Stomach (tissue), 4 donors: ENCODE measurements at regions not wholly inside any gene's neighbourhood (a gene's known extent, or its start where the extent isn't known, plus 50 kb on each side); places are given as distances from the start of the nearest gene placed in this dataset.

Experiments used
- CTCF ChIP-seq, 7 experiments: fragments of 450-650 bp in 4 of 7; fragments of 200-600 bp in 3 of 7; sonication (generic) in 3 of 7; IDR thresholded peaks; one replicate each; pipeline ENCODE4 v1.5.1; 2016 to 2019; ENCODE audit warnings: antibody characterized with exemption in 7 of 7, control low read depth in 2 of 7, mild to moderate bottlenecking in 1 of 7
- EP300 ChIP-seq: sonication (generic); formaldehyde crosslinking; IDR thresholded peaks from one replicate; pipeline ENCODE4 v1.6.1; 2017; ENCODE audit warnings: antibody characterized with exemption
- POLR2A ChIP-seq, 4 donors: fragments of 450-650 bp; IDR thresholded peaks; one replicate each; pipeline ENCODE4 v1.6.1; 2016; ENCODE audit warnings: antibody characterized with exemption in 4 of 4, control low read depth in 2 of 4, mild to moderate bottlenecking in 1 of 4, moderate library complexity in 1 of 4
- POLR2AphosphoS5 ChIP-seq, 3 donors: sonication (generic); formaldehyde crosslinking; IDR thresholded peaks; one replicate each; pipeline ENCODE4 v1.6.1; 2016; ENCODE audit warnings: antibody characterized with exemption in 3 of 3

GRCh38 chr20:1809131-1809572, 86.1 kb upstream of the SIRPA start:
- TF ChIP-seq POLR2A (IDR thresholded peaks at IDR 0.05) = no peak
- TF ChIP-seq CTCF (IDR thresholded peaks at IDR 0.05) = no peak
- no peak for TF ChIP-seq POLR2AphosphoS5 (IDR thresholded peaks at IDR 0.05)
- no peak for TF ChIP-seq EP300
